Uterus (tissue), 3 donors: ENCODE measurements at regions not wholly inside any gene's neighbourhood (a gene's known extent, or its start where the extent isn't known, plus 50 kb on each side); places are given as distances from the start of the nearest gene placed in this dataset.
"Not testable (repeated sequence)": the region's sequence is repeated elsewhere in the genome, so short reads cannot be mapped to it uniquely, and the experiment has no call there.

Experiments
- DNase-seq, 2 donors: peaks; one replicate each; pipeline ENCODE4 v3.0.0-alpha.2; 2019 to 2020
- H3K27ac ChIP-seq, 2 donors: fragments of 200-600 bp; sonication (generic); 1 replicate in 1 of 2; 2 replicates in 1 of 2; pipeline ENCODE4 v1.5.1; 2016 to 2018
- H3K27me3 ChIP-seq, 2 donors: fragments of 200-600 bp; sonication (generic); one replicate each; pipeline ENCODE4 v1.5.1; 2018 to 2019; ENCODE audit warnings: control low read depth in 1 of 2
- H3K36me3 ChIP-seq, 2 donors: fragments of 200-600 bp; sonication (generic); one replicate each; pipeline ENCODE4 v1.5.1; 2019; ENCODE audit warnings: control low read depth in 1 of 2
- H3K4me1 ChIP-seq, 2 donors: fragments of 200-600 bp; sonication (generic); one replicate each; pipeline ENCODE4 v1.5.1; 2018 to 2019; ENCODE audit warnings: control low read depth in 1 of 2
- H3K4me3 ChIP-seq, 2 donors: fragments of 200-600 bp; sonication (generic); 1 replicate in 1 of 2; 2 replicates in 1 of 2; pipeline ENCODE4 v1.5.1; 2018 to 2019; ENCODE audit warnings: mild to moderate bottlenecking in 1 of 2
- H3K9me3 ChIP-seq, 2 donors: fragments of 200-600 bp; sonication (generic); one replicate each; pipeline ENCODE4 v1.5.1; 2019; ENCODE audit warnings: control low read depth in 1 of 2
- POLR2A ChIP-seq, 2 donors: fragments of 450-650 bp; IDR thresholded peaks; one replicate each; pipeline ENCODE4 v1.6.1; 2016; ENCODE audit warnings: antibody characterized with exemption in 2 of 2, mild to moderate bottlenecking in 1 of 2, moderate library complexity in 1 of 2
- intact Hi-C: fragments of 100-400 bp; cut with DNase I; formaldehyde crosslinking; loops from one replicate; pipeline ENCODE4 v1.15.1; 2023; ENCODE audit warnings: low total_unique reads
- TF ChIP-seq, protein P1 (sequence below), 4 experiments: fragments of 200-600 bp in 2 of 4; fragments of 450-650 bp in 2 of 4; sonication (generic) in 2 of 4; IDR thresholded peaks; one replicate each; pipeline ENCODE4 v1.5.1; 2016 to 2019; ENCODE audit warnings: antibody characterized with exemption in 4 of 4, mild to moderate bottlenecking in 2 of 4, moderate library complexity in 1 of 4
- donor health status: DM: yes; HTN: yes; CAD: no.

DNA sequence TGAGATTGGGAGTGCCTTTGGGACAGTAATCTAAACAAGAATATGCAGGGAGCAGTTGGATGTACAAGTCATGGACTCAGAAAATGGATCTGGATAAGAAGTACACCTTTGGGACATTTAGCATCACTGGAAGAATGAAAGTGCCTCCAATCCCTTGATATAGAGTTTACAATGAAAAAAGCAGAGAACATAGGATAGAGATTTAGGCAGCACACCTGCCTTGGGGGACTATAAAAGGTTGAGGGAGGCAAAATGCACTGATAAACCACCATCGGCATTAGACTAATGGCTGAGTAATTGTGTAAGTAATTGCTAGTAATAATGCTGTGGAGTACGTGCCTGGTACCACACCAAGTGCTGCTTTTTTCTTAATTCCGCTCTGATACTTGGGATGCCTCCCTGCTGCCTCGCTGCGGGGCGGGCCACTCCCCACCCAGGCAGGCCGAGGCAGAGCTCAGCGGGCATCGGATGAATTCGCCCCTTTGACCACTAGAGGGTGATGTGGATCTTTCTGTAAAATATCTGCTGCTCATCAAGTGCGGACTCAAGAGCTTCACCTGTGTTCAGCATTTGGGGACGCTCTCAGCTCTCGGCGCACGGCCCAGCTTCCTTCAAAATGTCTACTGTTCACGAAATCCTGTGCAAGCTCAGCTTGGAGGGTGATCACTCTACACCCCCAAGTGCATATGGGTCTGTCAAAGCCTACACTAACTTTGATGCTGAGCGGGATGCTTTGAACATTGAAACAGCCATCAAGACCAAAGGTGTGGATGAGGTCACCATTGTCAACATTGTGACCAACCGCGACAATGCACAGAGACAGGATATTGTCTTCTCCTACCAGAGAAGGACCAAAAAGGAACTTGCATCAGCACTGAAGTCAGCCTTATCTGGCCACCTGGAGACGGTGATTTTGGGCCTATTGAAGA, 99.9 kb downstream of the ANKRD18B start:
- no peak overlapping the region for H3K27ac ChIP-seq
- peak; percentile 45 to 56 for DNase-seq
- H3K4me3 ChIP-seq = no peak overlapping the region
- H3K36me3 ChIP-seq = no peaks in the 10 kb centered on the region
- H3K9me3 ChIP-seq = no peaks in the 10 kb centered on the region
- H3K4me1 ChIP-seq = no peaks in the 10 kb centered on the region
- no peaks in the 10 kb centered on the region for H3K27me3 ChIP-seq
- intact Hi-C loops = loop anchor here (10.0 kb wide), 1 partner anchor 101 kb away; no protein-coding TSS in a partner anchor
- TF ChIP-seq, protein P1, sequence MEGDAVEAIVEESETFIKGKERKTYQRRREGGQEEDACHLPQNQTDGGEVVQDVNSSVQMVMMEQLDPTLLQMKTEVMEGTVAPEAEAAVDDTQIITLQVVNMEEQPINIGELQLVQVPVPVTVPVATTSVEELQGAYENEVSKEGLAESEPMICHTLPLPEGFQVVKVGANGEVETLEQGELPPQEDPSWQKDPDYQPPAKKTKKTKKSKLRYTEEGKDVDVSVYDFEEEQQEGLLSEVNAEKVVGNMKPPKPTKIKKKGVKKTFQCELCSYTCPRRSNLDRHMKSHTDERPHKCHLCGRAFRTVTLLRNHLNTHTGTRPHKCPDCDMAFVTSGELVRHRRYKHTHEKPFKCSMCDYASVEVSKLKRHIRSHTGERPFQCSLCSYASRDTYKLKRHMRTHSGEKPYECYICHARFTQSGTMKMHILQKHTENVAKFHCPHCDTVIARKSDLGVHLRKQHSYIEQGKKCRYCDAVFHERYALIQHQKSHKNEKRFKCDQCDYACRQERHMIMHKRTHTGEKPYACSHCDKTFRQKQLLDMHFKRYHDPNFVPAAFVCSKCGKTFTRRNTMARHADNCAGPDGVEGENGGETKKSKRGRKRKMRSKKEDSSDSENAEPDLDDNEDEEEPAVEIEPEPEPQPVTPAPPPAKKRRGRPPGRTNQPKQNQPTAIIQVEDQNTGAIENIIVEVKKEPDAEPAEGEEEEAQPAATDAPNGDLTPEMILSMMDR (IDR thresholded peaks at IDR 0.05) = peak; percentile 71 to 78 (median 76)
- TF ChIP-seq POLR2A (IDR thresholded peaks at IDR 0.05) = no peak

DNA sequence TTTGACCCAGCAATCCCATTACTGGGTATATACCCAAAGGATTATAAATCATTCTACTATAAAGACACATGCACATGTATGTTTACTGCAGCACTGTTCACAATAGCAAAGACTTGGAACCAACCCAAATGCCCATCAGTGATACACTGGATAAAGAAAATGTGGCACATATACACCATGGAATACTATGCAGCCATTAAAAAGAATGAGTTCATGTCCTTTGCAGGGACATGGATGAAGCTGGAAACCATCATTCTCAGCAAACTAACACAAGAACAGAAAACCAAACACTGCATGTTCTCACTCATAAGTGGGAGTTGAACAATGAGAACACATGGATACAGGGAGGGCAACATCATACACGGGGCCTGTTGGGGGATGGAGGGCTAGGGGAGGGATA, 104.3 kb downstream of the ANKRD18B start:
- H3K4me1 ChIP-seq, H3K9me3 ChIP-seq, H3K36me3 ChIP-seq, DNase-seq, H3K4me3 ChIP-seq, H3K27me3 ChIP-seq, H3K27ac ChIP-seq: not testable (repeated sequence)
- intact Hi-C loops = loop anchor here (10.0 kb wide), 1 partner anchor 96 kb away; no protein-coding TSS in a partner anchor

DNA sequence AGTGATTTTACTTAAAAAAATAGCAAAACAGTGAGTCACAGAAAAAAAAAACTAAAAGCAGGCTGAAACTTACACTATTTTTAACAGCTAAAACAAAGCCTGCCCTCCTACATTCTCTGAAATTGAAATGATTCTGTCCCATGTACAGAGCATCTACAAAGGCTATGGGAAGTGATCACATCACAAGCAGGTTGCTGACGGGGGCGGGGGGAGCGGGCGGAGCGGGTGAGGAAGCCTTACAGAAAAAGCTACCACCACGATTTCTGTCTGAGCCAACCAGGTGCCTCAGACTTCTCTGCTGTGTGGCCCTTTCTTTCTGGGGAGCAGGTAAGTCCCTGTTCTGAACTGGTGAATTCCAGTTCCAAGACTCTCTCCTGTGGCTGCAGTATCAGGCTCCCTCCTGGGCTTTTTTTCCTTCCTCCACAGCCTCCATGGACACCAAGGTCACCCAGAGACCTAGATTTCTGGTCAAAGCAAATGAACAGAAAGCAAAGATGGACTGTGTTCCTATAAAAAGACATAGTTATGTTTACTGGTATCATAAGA, 104.9 kb downstream of the ANKRD18B start:
- no peaks in the 10 kb centered on the region for H3K9me3 ChIP-seq
- no peaks in the 10 kb centered on the region for H3K4me1 ChIP-seq
- H3K27me3 ChIP-seq = no peaks in the 10 kb centered on the region
- no peak overlapping the region for H3K27ac ChIP-seq
- DNase-seq = no peak
- TF ChIP-seq, protein P1 (IDR thresholded peaks at IDR 0.05) = no peak
- TF ChIP-seq POLR2A (IDR thresholded peaks at IDR 0.05) = no peak
- no peaks in the 10 kb centered on the region for H3K36me3 ChIP-seq
- no peak overlapping the region for H3K4me3 ChIP-seq
- intact Hi-C loops = loop anchor here (10.0 kb wide), 1 partner anchor 96 kb away; no protein-coding TSS in a partner anchor

DNA sequence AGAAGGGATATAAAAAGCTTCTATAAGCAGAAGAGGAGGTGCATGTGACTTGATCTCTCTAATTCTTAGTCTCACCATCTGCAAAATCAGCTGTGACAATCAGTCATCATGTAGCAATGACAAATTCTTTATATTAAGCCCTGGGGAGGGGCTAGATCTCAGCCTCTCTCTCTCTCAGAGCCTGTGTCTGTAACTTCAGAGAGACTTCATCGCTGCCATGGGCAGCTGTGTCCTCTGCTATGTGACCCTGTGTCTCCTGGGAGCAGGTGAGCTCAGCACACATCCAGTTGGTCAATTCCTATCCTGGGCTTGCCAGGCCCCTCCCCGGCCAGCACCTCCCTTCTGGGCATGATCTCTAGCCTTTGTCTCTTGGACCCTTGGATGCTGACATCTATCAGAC, 109.6 kb downstream of the ANKRD18B start:
- no peaks in the 10 kb centered on the region for H3K4me1 ChIP-seq
- no peak overlapping the region for H3K4me3 ChIP-seq
- no peaks in the 10 kb centered on the region for H3K36me3 ChIP-seq
- no peak for TF ChIP-seq POLR2A (IDR thresholded peaks at IDR 0.05)
- TF ChIP-seq, protein P1 (IDR thresholded peaks at IDR 0.05) = no peak
- DNase-seq = no peak
- intact Hi-C loops = no loop called here
- H3K27ac ChIP-seq = no peak overlapping the region
- H3K27me3 ChIP-seq = no peaks in the 10 kb centered on the region
- H3K9me3 ChIP-seq = no peaks in the 10 kb centered on the region

DNA sequence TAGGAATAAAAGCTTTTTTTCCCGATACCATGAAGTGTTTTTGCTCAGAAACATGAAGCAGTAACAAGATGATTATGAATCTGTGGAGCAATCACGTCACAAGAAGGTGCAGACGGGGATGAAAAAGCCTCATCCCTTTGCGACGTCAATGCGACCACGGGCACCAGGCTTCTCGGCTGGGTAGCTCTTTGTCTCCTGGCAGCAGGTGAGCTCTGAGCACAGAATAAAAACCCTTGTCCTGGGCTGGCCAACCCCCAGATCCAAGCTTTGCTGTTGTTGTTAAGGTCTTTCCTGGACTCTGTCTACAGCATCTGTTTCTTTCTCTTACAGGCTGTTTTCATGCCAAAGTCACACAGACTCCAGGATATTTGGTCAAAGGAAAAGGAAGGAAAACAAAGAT, 113.8 kb downstream of the ANKRD18B start:
- Histone ChIP-seq H3K27me3 (no peaks in the 10 kb centered on the region), H3K36me3 (no peaks in the 10 kb centered on the region), H3K27ac (no peak overlapping the region), H3K4me3 (no peak overlapping the region), H3K4me1 (no peaks in the 10 kb centered on the region), H3K9me3 (no peaks in the 10 kb centered on the region)
- TF ChIP-seq, protein P1 (IDR thresholded peaks at IDR 0.05) = no peak
- TF ChIP-seq POLR2A (IDR thresholded peaks at IDR 0.05) = no peak
- no peak for DNase-seq
- intact Hi-C loops = no loop called here
